ENCODE measurements at regions not wholly inside any gene's neighbourhood (a gene's known extent, or its start where the extent isn't known, plus 50 kb on each side); places are given as distances from the start of the nearest gene placed in this dataset.

GRCh38 chr2:234679741-234680687, 183.1 kb upstream of the ARL4C start:
- no peaks in the 10 kb centered on the region for H3K36me3 Mint-ChIP-seq (ENCODE audit: insufficient read depth)
- H3K4me1 Mint-ChIP-seq (ENCODE audit: low read depth): no peaks in the 10 kb centered on the region
- no peaks in the 10 kb centered on the region for H3K9me3 Mint-ChIP-seq
- DNase-seq: no peak
- H3K27me3 Mint-ChIP-seq (ENCODE audit: low read depth): no peaks in the 10 kb centered on the region
- H3K4me3 Mint-ChIP-seq: no peak overlapping the region
- no peak for ATAC-seq

DNA sequence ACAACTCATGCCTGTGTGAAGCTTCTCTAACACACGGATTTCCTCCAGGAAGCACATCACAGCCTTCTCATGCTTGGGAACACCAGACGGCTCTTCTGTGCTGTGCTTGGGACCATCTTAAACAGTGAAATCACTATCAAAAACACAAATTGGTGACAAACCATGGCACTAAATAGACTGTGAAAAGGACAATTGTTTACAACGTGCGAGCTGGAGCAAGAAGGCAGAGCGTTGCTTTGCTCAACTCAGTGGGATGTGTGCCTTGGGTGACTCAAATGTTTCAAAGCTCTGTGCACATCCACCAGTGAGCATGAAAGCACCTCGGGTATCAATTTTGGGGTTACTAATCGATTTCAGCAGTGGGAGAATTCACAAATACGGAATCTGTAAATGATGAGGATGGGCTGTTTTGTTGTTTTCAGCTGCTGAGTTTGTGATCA, 182.4 kb upstream of the ARL4C start:
- DNase-seq (no peak), ATAC-seq (no peak)
- H3K27me3 Mint-ChIP-seq (ENCODE audit: low read depth): peaks cover 1% of the 10 kb centered on the region
- H3K36me3 Mint-ChIP-seq (ENCODE audit: insufficient read depth): no peaks in the 10 kb centered on the region
- H3K4me1 Mint-ChIP-seq (ENCODE audit: low read depth): no peaks in the 10 kb centered on the region
- no peaks in the 10 kb centered on the region for H3K9me3 Mint-ChIP-seq
- no peak overlapping the region for H3K4me3 Mint-ChIP-seq

GRCh38 chr2:234678711-234679110, 181.8 kb upstream of the ARL4C start:
- ATAC-seq (no peak), DNase-seq (no peak)
- no peaks in the 10 kb centered on the region for H3K9me3 Mint-ChIP-seq
- no peak overlapping the region for H3K4me3 Mint-ChIP-seq
- no peaks in the 10 kb centered on the region for H3K4me1 Mint-ChIP-seq (ENCODE audit: low read depth)
- peaks cover 2% of the 10 kb centered on the region for H3K27me3 Mint-ChIP-seq (ENCODE audit: low read depth)
- H3K36me3 Mint-ChIP-seq (ENCODE audit: insufficient read depth): no peaks in the 10 kb centered on the region

- H3K9me3 Mint-ChIP-seq: no peaks in the 10 kb centered on the region
- H3K4me3 Mint-ChIP-seq: no peak overlapping the region
- H3K36me3 Mint-ChIP-seq (ENCODE audit: insufficient read depth): no peaks in the 10 kb centered on the region
- peaks cover 2% of the 10 kb centered on the region for H3K27me3 Mint-ChIP-seq (ENCODE audit: low read depth)
- ATAC-seq (no peak), DNase-seq (no peak)
- H3K4me1 Mint-ChIP-seq (ENCODE audit: low read depth): no peaks in the 10 kb centered on the region
Measured at GRCh38 chr2:234677758-234678538, 181.1 kb upstream of the ARL4C start.

DNA sequence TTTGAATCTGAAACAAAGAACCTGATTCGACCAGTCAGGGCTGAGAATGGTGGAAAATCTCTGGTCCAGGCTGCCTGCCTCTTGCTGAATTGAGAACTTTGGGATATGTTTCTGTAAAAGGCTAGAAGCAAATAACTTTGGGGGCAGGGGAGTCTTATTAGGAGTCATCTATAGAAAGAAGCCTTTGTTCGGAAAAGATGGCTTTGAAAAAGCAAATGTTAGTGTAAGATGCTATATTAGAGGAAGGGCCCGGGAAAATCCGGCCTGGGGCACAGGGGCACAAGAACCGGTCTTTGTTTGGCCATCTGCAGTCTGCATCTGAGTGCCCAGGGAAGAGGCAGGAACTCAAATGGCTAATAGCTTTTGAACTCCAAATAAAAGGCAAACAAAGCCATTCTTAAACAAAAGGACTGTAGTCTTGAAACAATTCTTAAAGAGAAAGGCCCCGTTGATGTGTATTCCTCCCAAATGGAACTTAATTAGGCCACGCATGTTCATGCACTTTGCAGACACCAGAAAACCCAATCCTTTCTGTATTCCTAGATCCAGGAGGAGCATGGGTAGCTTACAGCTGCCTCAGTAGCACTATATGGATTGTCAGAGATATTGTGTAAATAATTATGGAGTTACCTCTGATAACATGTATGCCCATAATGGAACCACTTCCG, 180.0 kb upstream of the ARL4C start:
- H3K4me1 Mint-ChIP-seq (ENCODE audit: low read depth): no peaks in the 10 kb centered on the region
- peaks cover 2% of the 10 kb centered on the region for H3K27me3 Mint-ChIP-seq (ENCODE audit: low read depth)
- no peak for DNase-seq
- no peak for ATAC-seq
- no peak overlapping the region for H3K4me3 Mint-ChIP-seq
- no peaks in the 10 kb centered on the region for H3K36me3 Mint-ChIP-seq (ENCODE audit: insufficient read depth)
- H3K9me3 Mint-ChIP-seq: no peaks in the 10 kb centered on the region

DNA sequence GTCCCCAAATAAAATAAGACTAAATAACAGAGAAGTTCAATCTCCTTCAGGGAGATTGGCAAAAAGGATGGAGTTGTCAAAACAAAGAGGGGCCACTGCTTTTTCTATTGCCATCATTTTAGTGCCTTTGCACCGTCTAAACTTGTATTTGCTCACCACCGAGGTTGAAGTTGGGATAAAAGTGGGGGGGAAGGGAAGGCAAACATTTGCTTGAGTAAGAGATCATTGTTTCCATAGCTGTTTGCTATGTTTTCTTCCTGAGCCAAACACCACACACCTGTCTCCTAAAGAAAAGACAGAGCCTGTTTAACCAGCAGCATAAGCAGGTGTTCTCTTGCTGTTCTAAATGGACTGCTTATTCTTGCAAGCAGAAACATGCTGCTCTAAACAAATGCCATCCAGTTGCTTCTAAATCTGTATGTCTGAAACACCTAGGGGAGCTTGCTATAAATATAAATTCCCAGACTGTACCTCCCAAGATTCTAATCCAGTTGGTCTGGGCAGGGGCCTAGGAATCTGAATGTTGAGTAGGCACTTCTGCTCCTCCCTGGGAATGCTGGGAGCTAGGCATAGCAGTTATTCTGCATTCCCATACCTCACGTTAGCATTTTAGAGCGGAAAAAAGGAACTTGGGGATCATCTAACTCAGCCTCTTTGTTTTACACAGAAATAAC, 179.4 kb upstream of the ARL4C start:
- no peaks in the 10 kb centered on the region for H3K4me1 Mint-ChIP-seq (ENCODE audit: low read depth)
- no peak for DNase-seq
- ATAC-seq: no peak
- peaks cover 2% of the 10 kb centered on the region for H3K27me3 Mint-ChIP-seq (ENCODE audit: low read depth)
- no peaks in the 10 kb centered on the region for H3K36me3 Mint-ChIP-seq (ENCODE audit: insufficient read depth)
- H3K9me3 Mint-ChIP-seq: no peaks in the 10 kb centered on the region
- H3K4me3 Mint-ChIP-seq: no peak overlapping the region

GRCh38 chr2:234674781-234675201, 177.9 kb upstream of the ARL4C start:
- no peaks in the 10 kb centered on the region for H3K4me1 Mint-ChIP-seq (ENCODE audit: low read depth)
- DNase-seq (no peak), ATAC-seq (no peak)
- peaks cover 2% of the 10 kb centered on the region for H3K27me3 Mint-ChIP-seq (ENCODE audit: low read depth)
- no peaks in the 10 kb centered on the region for H3K36me3 Mint-ChIP-seq (ENCODE audit: insufficient read depth)
- no peak overlapping the region for H3K4me3 Mint-ChIP-seq
- no peaks in the 10 kb centered on the region for H3K9me3 Mint-ChIP-seq

GRCh38 chr2:234673961-234674759, 177.3 kb upstream of the ARL4C start:
- H3K36me3 Mint-ChIP-seq (ENCODE audit: insufficient read depth): no peaks in the 10 kb centered on the region
- DNase-seq (no peak), ATAC-seq (no peak)
- peaks cover 2% of the 10 kb centered on the region for H3K27me3 Mint-ChIP-seq (ENCODE audit: low read depth)
- H3K4me3 Mint-ChIP-seq: no peak overlapping the region
- no peaks in the 10 kb centered on the region for H3K9me3 Mint-ChIP-seq
- H3K4me1 Mint-ChIP-seq (ENCODE audit: low read depth): no peaks in the 10 kb centered on the region

- H3K9me3 Mint-ChIP-seq: no peaks in the 10 kb centered on the region
- no peaks in the 10 kb centered on the region for H3K36me3 Mint-ChIP-seq (ENCODE audit: insufficient read depth)
- H3K27me3 Mint-ChIP-seq (ENCODE audit: low read depth): peaks cover 6% of the 10 kb centered on the region
- no peak for ATAC-seq
- H3K4me3 Mint-ChIP-seq: no peak overlapping the region
- no peak for DNase-seq
- H3K4me1 Mint-ChIP-seq (ENCODE audit: low read depth): no peaks in the 10 kb centered on the region
Measured at GRCh38 chr2:234673501-234673900, 176.6 kb upstream of the ARL4C start.

GRCh38 chr2:234672498-234673150, 175.7 kb upstream of the ARL4C start:
- DNase-seq (no peak), ATAC-seq (no peak)
- no peaks in the 10 kb centered on the region for H3K36me3 Mint-ChIP-seq (ENCODE audit: insufficient read depth)

GRCh38 chr2:234671716-234672115, 174.8 kb upstream of the ARL4C start:
- Mint-ChIP-seq H3K36me3 (ENCODE audit: insufficient read depth) (no peaks in the 10 kb centered on the region), H3K9me3 (no peaks in the 10 kb centered on the region), H3K4me1 (ENCODE audit: low read depth) (no peaks in the 10 kb centered on the region), H3K4me3 (no peak overlapping the region), H3K27me3 (ENCODE audit: low read depth) (peaks cover 16% of the 10 kb centered on the region)
- DNase-seq (no peak), ATAC-seq (no peak)

More at GRCh38 chr2:234672498-234673150, 175.7 kb upstream of the ARL4C start:
- H3K4me3 Mint-ChIP-seq: no peak overlapping the region
- H3K9me3 Mint-ChIP-seq: no peaks in the 10 kb centered on the region
- H3K27me3 Mint-ChIP-seq (ENCODE audit: low read depth): peaks cover 9% of the 10 kb centered on the region
- no peaks in the 10 kb centered on the region for H3K4me1 Mint-ChIP-seq (ENCODE audit: low read depth)

DNA sequence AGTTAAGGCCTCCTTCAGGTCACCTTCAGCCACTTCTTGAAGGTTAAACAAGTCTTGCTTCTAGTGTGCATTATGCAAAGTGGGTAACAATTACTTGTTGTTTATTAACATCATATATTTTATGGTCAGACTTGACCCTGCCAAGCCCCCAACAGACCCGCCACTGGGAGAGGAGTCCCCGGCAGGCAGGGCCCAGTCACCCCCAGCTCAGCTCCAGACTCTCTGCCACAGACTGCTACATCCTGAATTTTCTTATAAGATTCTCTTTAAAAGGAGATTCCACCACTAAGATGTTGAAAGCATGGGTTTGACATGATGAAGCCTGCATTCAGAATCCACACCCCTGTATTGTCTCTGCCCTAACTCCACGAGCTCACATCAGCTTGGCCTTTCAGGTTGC, 174.3 kb upstream of the ARL4C start:
- Mint-ChIP-seq H3K4me3 (no peak overlapping the region), H3K9me3 (no peaks in the 10 kb centered on the region), H3K27me3 (ENCODE audit: low read depth) (peaks cover 21% of the 10 kb centered on the region), H3K36me3 (ENCODE audit: insufficient read depth) (no peaks in the 10 kb centered on the region), H3K4me1 (ENCODE audit: low read depth) (no peaks in the 10 kb centered on the region)
- DNase-seq: no peak
- no peak for ATAC-seq

GRCh38 chr2:234670806-234671205, 173.9 kb upstream of the ARL4C start:
- DNase-seq (no peak), ATAC-seq (no peak)
- Mint-ChIP-seq H3K9me3 (no peaks in the 10 kb centered on the region), H3K27me3 (ENCODE audit: low read depth) (peaks cover 21% of the 10 kb centered on the region), H3K36me3 (ENCODE audit: insufficient read depth) (no peaks in the 10 kb centered on the region), H3K4me3 (no peak overlapping the region), H3K4me1 (ENCODE audit: low read depth) (no peaks in the 10 kb centered on the region)

All from activated T-cell treated with anti-CD3 and anti-CD28 coated beads, Interleukin-2, amount 50 U/mL, for 4 hours (primary cell).